ENCODE measurements at regions not wholly inside any gene's neighbourhood (a gene's known extent, or its start where the extent isn't known, plus 50 kb on each side); places are given as distances from the start of the nearest gene placed in this dataset.
A peak's percentile ranks its signal among the peaks of the same experiment; 100 is the strongest.
"Not testable (repeated sequence)": the region's sequence is repeated elsewhere in the genome, so short reads cannot be mapped to it uniquely, and the experiment has no call there.

DNA sequence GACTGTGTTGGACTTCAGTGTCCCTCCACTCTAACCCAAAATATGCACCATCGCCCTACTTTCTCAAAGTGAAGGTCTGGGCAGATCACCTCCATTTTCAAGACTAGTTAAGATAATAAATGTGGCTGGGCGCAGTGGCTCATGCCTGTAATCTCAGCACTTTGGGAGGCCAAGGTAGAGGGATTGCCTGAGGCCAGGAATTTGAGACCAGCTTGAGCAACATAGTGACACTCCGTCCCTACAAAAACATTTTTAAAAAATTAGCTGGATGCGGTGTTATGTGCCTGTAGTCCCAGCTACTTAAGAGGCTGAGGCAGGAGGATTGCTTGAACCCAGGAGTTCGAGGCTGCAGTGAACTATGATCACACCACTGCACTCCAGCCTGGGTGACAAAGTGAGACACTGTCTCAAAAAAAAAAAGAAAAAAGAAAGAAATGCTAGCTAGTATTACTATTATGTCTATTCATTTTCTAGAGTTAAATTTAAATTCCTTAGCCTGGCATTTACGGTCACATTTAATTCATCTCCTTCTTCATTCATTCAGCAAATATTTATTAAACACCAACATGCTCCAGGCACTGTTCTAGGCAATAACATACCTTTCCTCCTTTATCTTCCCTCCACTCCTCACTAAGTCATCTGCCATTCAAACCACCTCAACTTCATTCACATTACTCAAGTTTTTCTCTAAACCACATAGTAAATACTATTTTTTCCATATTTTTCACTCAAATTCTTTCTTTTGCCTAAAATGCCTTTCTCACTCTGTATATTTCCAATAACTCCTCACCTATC is 96.1 kb upstream of the XYLT1 start:
- no peak for DNase-seq (ENCODE audit: low read depth in 2 of 3, low spot score in 2 of 3)

DNA sequence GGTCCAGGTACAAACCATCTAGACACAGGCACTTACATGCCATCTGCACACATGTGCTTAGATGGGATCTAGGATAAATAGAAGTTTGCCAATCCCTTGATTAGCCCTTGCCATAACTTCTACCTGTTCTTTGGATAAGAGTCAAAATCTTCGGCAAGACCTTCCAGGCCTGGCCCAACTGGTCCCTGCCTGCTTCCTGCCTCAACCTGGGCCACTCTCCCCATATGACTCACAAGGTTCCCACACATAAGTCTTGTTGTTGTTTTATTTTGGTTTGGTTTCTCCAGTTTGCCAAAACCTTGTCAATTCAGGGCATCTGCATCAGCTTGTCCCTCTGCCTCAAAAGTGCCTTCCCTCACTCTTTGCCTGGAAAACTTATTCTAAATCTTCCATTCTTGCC is 95.3 kb upstream of the XYLT1 start:
- no peak for DNase-seq (ENCODE audit: low read depth in 2 of 3, low spot score in 2 of 3)

DNA sequence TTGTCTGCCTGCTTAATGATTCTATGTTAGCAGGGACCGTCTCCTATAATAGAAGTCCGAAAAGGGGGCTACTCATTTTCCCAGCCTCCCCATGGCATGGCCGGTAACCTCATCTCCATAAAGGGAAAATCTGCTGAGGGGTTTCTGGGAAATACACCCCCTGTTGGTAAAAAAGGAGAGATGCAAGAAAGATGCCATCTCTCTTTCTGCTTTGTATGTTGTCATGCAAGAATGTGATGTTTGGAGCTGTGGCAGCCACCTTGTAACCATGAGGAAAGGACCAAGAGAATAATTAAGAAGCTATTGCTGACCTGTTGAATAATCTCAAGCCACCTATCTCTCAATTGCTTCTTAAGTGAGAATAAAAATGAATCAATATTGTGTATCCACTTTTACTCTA is 94.8 kb upstream of the XYLT1 start:
- DNase-seq (ENCODE audit: low read depth in 2 of 3, low spot score in 2 of 3): no peak

DNA sequence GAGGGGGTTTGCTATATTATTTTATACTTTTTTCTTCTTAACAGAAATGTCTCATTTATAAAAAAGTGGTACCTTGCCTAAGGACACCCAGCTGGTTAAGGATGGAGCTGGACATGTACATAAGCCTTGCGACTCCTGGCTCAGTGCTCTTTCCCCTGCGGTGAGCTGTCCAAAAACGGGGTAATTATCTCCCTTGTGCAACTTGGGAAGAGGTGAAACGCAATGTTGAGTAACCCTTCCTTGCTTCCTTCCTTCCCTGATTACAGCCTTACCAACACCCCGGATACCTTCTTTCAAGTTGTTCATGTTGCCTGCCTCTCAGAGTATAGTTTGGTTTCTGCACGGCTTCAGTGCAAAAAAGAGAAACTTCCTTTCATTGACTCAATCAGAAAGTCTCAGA is 94.1 kb upstream of the XYLT1 start:
- DNase-seq (ENCODE audit: low read depth in 2 of 3, low spot score in 2 of 3): no peak

- no peak for DNase-seq (ENCODE audit: low read depth in 2 of 3, low spot score in 2 of 3)
These were observed 92.7 kb upstream of the XYLT1 start for GRCh38 chr16:17563323-17564091.

GRCh38 chr16:17561056-17561455 is 90.3 kb upstream of the XYLT1 start:
- DNase-seq (ENCODE audit: low read depth in 2 of 3, low spot score in 2 of 3): no peak

DNA sequence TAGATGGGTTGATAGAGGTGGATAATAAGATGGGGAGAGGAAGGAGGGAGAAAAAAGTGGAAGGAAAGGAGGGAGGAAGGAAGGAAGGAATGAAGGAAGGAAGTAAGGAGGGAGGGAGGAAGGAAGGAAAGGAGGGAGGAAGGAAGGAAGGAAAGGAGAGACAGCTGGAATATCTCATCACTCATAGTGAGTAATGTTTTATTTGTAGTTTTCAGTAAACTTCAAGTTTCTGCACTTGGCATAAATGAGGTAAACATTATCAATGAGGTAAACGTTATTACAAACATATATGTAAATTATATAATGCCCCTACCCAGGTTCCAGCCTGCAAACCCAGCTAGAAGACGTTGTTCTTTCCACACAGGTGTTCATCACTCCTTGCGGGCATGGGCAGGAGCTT is 89.8 kb upstream of the XYLT1 start:
- no peak for DNase-seq (ENCODE audit: low read depth in 2 of 3, low spot score in 2 of 3)

- no peak for DNase-seq (ENCODE audit: low read depth in 2 of 3, low spot score in 2 of 3)
These were observed 88.6 kb upstream of the XYLT1 start for GRCh38 chr16:17559394-17559793.

DNA sequence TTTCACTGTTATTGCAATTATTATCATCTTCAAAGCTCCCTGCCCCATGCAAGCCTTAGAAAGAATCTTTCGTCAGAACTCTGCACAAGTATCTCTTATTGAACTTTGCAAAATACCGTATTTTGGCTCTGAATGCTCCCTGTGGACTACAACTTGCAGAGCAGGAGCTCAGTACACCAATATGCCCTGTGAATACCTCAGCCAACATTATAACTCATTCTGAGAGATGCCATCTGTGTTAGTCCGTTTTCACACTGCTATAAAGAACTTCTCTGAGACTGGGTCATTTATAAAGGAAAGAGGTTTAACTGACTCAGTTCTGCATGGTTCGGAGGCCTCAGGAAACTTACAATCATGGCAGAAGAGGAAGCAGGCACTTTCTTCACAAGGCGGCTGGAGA is 87.2 kb upstream of the XYLT1 start:
- DNase-seq (ENCODE audit: low read depth in 2 of 3, low spot score in 2 of 3): no peak

DNA sequence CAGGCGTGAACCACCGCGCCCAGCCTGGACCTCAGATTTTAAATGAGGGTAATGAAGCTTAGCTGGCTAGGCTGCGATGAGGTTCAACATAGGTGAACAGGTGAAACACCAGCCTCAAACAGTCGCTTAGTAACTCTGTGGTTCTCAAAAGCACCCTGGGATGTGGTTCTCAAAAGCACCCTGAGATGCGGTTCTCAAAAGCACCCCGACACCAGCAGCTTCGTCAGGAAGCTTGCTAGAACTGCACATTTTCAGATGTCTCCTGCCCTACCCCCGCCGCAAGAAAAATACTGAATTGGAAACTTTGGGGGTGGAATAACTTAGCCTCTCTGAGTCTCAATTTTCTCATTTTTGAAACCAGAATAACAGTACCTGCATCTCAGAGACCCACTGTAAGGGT is 86.7 kb upstream of the XYLT1 start:
- no peak for DNase-seq (ENCODE audit: low read depth in 2 of 3, low spot score in 2 of 3)

GRCh38 chr16:17556276-17557052 is 85.7 kb upstream of the XYLT1 start:
- DNase-seq (ENCODE audit: low read depth in 2 of 3, low spot score in 2 of 3): peak in 2 of 3 donors; percentile 11 to 33

GRCh38 chr16:17555176-17555575 is 84.4 kb upstream of the XYLT1 start:
- DNase-seq (ENCODE audit: low read depth in 2 of 3, low spot score in 2 of 3): no peak

- no peak for DNase-seq (ENCODE audit: low read depth in 2 of 3, low spot score in 2 of 3)
These were observed 81.6 kb upstream of the XYLT1 start for GRCh38 chr16:17552351-17552750.

DNA sequence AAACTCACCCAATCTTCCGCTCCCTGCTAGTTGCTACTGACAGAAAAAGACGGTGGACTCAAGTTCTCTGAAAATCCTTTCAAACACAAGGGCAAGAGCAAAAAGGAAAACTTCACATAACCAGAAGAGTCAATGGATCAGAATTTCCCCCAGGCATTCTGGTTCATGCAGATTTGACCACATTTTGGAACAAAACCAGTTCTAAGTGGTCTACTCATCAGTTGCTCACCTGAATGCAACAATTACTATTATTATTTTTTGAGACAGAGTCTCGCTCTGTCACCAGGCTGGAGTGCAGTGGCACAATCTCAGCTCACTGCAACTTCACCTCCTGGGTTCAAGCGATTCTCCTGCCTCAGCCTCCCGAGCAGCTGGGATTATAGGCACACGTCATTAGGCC is 80.9 kb upstream of the XYLT1 start:
- not testable (repeated sequence) for DNase-seq (ENCODE audit: low read depth in 2 of 3, low spot score in 2 of 3)

DNA sequence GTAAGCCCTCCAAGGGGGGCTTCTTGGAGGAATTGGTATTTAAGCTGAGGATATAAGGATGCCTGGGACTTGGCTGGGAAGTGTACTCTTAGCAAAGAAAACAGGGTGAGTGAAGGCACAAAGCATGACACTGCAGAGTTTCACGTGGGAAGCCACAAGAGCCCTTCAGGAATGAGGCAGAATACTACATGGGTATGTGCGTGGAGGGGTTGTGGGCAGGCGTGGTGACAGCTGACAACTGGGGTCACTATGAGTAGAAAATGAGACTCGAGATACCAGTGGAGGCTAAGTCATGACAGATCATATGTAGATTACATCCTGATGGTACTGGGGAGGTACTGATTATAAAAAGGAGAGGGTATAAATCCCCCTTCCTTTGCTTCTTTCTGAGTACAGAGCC is 78.1 kb upstream of the XYLT1 start:
- DNase-seq (ENCODE audit: low read depth in 2 of 3, low spot score in 2 of 3): no peak

- no peak for DNase-seq (ENCODE audit: low read depth in 2 of 3, low spot score in 2 of 3)
These were observed 74.0 kb upstream of the XYLT1 start for GRCh38 chr16:17544785-17545184.

GRCh38 chr16:17544304-17544703 is 73.5 kb upstream of the XYLT1 start:
- no peak for DNase-seq (ENCODE audit: low read depth in 2 of 3, low spot score in 2 of 3)

DNA sequence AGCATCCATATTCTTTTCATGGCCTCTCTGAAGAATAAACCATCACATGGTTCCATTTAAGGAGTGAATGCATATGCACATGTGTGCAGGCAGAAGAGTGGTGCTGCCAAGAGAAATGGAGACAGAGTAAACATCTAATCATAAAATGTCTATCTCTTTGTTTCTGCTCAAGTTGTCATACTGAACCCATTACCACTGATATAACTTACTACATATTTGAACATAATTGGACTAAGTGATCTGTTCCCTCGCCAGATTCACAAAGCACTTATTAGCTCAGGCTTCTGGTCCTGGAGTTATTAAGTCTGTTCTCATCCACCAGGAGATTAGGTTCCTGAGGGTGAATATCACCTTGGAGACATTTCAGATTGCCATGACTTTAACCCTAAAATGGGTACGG is 72.3 kb upstream of the XYLT1 start:
- DNase-seq (ENCODE audit: low read depth in 2 of 3, low spot score in 2 of 3): no peak

- no peak for DNase-seq (ENCODE audit: low read depth in 2 of 3, low spot score in 2 of 3)
These were observed 70.6 kb upstream of the XYLT1 start for GRCh38 chr16:17541324-17541723.

- no peak for DNase-seq (ENCODE audit: low read depth in 2 of 3, low spot score in 2 of 3)
These were observed 68.2 kb upstream of the XYLT1 start for GRCh38 chr16:17538927-17539326.

DNA sequence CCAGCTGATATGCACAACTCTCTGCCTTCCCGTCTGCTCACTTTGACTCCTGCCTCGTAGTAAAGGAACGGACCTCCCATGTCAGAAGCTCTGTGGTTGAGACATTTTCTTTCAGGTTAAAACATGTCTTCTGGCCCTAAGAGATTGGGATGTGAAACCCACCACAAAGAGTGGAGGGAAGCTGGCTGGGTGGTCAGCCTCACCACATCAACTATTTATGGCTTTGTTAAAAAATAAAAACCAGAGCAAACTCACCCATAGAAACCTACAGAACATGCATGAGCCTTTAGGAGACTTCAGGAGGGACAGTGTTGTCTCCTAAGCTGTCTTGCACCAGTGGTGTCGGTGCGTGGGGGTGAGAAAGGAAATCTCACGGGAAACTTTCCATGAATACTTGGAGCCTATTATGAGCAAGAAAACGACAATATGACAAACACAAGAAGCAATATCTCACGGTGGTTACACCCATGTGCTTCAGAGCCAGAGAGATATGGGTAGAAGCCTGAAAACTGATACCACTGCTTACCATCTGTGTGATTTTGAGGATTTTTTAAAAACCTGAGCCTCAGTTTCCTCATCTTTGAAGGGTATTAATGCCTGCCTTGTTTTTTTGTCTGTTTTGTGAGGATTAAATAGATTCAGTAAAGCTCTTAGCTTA is 61.7 kb upstream of the XYLT1 start:
- DNase-seq (ENCODE audit: low read depth in 2 of 3, low spot score in 2 of 3): no peak
